Esophagus muscularis mucosa (tissue), 4 donors: ENCODE measurements at regions not wholly inside any gene's neighbourhood (a gene's known extent, or its start where the extent isn't known, plus 50 kb on each side); places are given as distances from the start of the nearest gene placed in this dataset.

Experiments
- DNase-seq: peaks from one replicate; pipeline ENCODE4 v3.0.0-alpha.2; 2017; ENCODE audit errors: extremely low spot score
- H3K27ac ChIP-seq, 4 donors: fragments of 200-600 bp; sonication (generic); replicated peaks in 1 of 4; 1 replicate in 3 of 4; 2 replicates in 1 of 4; pipeline ENCODE4 v1.5.1; 2016 to 2019; ENCODE audit warnings: mild to moderate bottlenecking in 1 of 4
- H3K27me3 ChIP-seq, 4 donors: fragments of 200-600 bp; sonication (generic); one replicate each; pipeline versions ENCODE4 v1.5.1 to v1.6.0; 2016 to 2019
- H3K36me3 ChIP-seq, 4 donors: fragments of 200-600 bp; sonication (generic); one replicate each; pipeline ENCODE4 v1.5.1; 2016 to 2019
- H3K4me1 ChIP-seq, 4 donors: fragments of 200-600 bp; sonication (generic); one replicate each; pipeline ENCODE4 v1.5.1; 2016 to 2019
- H3K4me3 ChIP-seq, 4 donors: fragments of 200-600 bp; sonication (generic); 1 replicate in 2 of 4; 2 replicates in 2 of 4; pipeline ENCODE4 v1.5.1; 2016 to 2019; ENCODE audit warnings: mild to moderate bottlenecking in 4 of 4, moderate library complexity in 1 of 4
- H3K9me3 ChIP-seq, 4 donors: fragments of 200-600 bp; sonication (generic); 1 replicate in 3 of 4; 2 replicates in 1 of 4; pipeline ENCODE4 v1.5.1; 2016 to 2019
- EP300 ChIP-seq: sonication (generic); formaldehyde crosslinking; IDR thresholded peaks from one replicate; pipeline ENCODE4 v1.6.1; 2017; ENCODE audit warnings: antibody characterized with exemption
- POLR2A ChIP-seq: fragments of 450-650 bp; IDR thresholded peaks from one replicate; pipeline ENCODE4 v1.6.1; 2017; ENCODE audit warnings: antibody characterized with exemption, moderate library complexity, mild to moderate bottlenecking, low read depth
- POLR2AphosphoS5 ChIP-seq, 2 donors: sonication (generic); formaldehyde crosslinking; IDR thresholded peaks; one replicate each; pipeline ENCODE4 v1.6.1; 2017; ENCODE audit warnings: antibody characterized with exemption in 2 of 2
- whole genome bisulfite sequencing: methylation state at CpG from one replicate; pipeline ENCODE4 v1.1.5; 2018; 5-methylcytosine and 5-hydroxymethylcytosine counted together
- intact Hi-C: fragments of 100-400 bp; cut with DNase I; formaldehyde crosslinking; loops from one replicate; pipeline ENCODE4 v1.15.1; 2023
- TF ChIP-seq, protein P1 (sequence below), 3 experiments: fragments of 200-600 bp in 2 of 3; fragments of 450-650 bp in 1 of 3; sonication (generic) in 2 of 3; IDR thresholded peaks; one replicate each; pipeline ENCODE4 v1.5.1; 2017 to 2019; ENCODE audit warnings: antibody characterized with exemption in 3 of 3, mild to moderate bottlenecking in 2 of 3, moderate library complexity in 1 of 3

DNA sequence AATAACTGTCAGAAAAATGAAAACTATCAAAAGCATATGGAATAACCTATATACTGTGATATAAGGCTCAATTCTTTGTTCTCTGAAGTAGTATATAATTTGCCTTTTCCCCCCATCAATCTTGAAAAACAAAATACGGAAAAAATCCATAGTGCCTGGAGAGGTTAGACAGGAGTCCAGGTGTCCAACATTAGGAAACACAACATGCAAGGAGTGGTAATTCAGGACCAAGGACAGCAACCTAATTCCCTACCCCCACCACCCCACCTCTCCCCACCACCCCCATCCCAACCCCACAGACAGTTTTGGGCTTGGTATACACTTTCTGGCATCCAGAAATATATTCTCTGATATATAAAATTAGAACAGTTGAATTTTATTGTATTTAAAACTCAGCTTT, 55.1 kb upstream of the SLC25A26 start:
- intact Hi-C loops = no loop called here
- 53% methylated on average over 1 of the region's 1 CpG for WGBS
- Histone ChIP-seq H3K36me3 (no peaks in the 10 kb centered on the region), H3K27me3 (peaks cover 0 to 11% (median 0%) of the 10 kb centered on the region in 4 donors), H3K4me3 (no peak overlapping the region), H3K9me3 (peaks cover 0 to 5% (median 0%) of the 10 kb centered on the region in 4 donors), H3K4me1 (no peaks in the 10 kb centered on the region), H3K27ac (no peak overlapping the region)
- no peak for DNase-seq
- TF ChIP-seq POLR2AphosphoS5 (IDR thresholded peaks at IDR 0.05) (no peak), POLR2A (no peak), EP300 (no peak)
- TF ChIP-seq, protein P1, sequence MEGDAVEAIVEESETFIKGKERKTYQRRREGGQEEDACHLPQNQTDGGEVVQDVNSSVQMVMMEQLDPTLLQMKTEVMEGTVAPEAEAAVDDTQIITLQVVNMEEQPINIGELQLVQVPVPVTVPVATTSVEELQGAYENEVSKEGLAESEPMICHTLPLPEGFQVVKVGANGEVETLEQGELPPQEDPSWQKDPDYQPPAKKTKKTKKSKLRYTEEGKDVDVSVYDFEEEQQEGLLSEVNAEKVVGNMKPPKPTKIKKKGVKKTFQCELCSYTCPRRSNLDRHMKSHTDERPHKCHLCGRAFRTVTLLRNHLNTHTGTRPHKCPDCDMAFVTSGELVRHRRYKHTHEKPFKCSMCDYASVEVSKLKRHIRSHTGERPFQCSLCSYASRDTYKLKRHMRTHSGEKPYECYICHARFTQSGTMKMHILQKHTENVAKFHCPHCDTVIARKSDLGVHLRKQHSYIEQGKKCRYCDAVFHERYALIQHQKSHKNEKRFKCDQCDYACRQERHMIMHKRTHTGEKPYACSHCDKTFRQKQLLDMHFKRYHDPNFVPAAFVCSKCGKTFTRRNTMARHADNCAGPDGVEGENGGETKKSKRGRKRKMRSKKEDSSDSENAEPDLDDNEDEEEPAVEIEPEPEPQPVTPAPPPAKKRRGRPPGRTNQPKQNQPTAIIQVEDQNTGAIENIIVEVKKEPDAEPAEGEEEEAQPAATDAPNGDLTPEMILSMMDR (IDR thresholded peaks at IDR 0.05) = no peak

DNA sequence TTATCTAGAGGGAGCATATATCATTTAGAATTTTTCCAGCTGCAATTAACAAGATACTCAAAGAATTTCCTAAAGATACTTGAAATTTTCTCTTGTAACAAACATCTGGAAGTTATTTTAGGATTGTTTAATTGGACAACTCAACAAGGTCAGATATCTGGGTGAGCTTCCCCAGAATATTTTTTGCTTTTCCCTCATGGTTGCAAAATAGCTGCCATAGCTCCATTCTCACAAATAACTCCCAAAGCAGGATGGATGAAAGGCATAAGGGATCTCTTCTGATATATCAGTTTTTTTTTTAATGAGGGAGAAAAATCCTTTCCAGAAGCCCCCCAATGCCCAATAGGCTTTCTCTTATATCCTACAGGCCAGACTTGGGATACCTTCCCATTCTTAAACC, 56.6 kb upstream of the SLC25A26 start:
- Histone ChIP-seq H3K4me1 (no peaks in the 10 kb centered on the region), H3K27ac (no peak overlapping the region), H3K4me3 (no peak overlapping the region), H3K9me3 (peaks cover 0 to 5% (median 0%) of the 10 kb centered on the region in 4 donors), H3K27me3 (peaks cover 0 to 11% (median 0%) of the 10 kb centered on the region in 4 donors), H3K36me3 (no peaks in the 10 kb centered on the region)
- no peak for DNase-seq
- intact Hi-C loops = no loop called here
- TF ChIP-seq, protein P1 (IDR thresholded peaks at IDR 0.05) = no peak
- TF ChIP-seq EP300 (no peak), POLR2A (no peak), POLR2AphosphoS5 (IDR thresholded peaks at IDR 0.05) (no peak)

DNA sequence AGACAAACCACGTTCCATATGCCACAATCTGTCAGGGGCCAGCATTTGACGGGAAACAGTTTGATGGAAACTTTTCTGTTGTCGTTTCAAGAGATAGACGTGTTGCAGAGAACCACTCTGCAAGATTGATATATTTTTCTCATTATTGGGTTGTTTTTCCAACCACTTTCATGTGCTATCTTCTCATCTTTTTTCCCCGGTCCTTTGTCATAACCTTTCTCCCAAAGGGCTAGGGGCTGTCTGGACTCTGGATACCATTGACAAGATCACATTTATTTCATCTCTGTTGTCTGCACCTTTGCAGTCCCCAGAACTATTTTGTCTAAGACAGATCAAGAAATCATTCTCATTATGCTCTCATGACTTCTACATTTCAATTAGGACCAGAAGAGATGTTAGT, 57.6 kb upstream of the SLC25A26 start:
- Histone ChIP-seq H3K4me3 (no peak overlapping the region), H3K27me3 (peaks cover 0 to 11% (median 0%) of the 10 kb centered on the region in 4 donors), H3K27ac (no peak overlapping the region), H3K9me3 (peaks cover 0 to 5% (median 0%) of the 10 kb centered on the region in 4 donors), H3K36me3 (no peaks in the 10 kb centered on the region), H3K4me1 (no peaks in the 10 kb centered on the region)
- no peak for DNase-seq
- TF ChIP-seq, protein P1 (IDR thresholded peaks at IDR 0.05) = no peak
- no peak for TF ChIP-seq POLR2AphosphoS5 (IDR thresholded peaks at IDR 0.05)
- TF ChIP-seq EP300 = no peak
- TF ChIP-seq POLR2A = no peak
- intact Hi-C loops = no loop called here
- WGBS = 82% methylated on average over 5 of the region's 5 CpGs

DNA sequence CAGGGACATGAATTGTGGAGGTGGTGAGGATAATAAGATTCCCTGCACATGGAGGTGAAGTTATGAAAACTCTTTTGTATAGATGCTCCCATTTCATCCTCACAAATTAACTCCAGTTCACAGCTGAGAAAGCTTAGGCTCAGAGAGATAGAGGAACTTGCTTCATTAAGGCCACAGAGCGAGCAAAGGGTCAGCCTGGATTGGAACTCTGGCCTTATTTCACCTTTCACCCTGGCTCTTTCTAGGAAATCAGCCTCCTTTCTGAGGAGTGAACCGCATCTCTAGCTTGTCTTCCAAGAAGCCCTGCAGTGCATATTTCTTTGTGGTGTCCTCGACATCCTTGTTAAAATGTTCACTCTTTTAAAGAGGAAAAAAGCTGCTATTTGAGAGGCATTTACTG, 58.0 kb upstream of the SLC25A26 start:
- no peak for TF ChIP-seq EP300
- TF ChIP-seq POLR2AphosphoS5 (IDR thresholded peaks at IDR 0.05) = no peak
- TF ChIP-seq, protein P1 (IDR thresholded peaks at IDR 0.05) = no peak
- TF ChIP-seq POLR2A = no peak
- 87% methylated on average over 3 of the region's 3 CpGs for WGBS
- DNase-seq = no peak

DNA sequence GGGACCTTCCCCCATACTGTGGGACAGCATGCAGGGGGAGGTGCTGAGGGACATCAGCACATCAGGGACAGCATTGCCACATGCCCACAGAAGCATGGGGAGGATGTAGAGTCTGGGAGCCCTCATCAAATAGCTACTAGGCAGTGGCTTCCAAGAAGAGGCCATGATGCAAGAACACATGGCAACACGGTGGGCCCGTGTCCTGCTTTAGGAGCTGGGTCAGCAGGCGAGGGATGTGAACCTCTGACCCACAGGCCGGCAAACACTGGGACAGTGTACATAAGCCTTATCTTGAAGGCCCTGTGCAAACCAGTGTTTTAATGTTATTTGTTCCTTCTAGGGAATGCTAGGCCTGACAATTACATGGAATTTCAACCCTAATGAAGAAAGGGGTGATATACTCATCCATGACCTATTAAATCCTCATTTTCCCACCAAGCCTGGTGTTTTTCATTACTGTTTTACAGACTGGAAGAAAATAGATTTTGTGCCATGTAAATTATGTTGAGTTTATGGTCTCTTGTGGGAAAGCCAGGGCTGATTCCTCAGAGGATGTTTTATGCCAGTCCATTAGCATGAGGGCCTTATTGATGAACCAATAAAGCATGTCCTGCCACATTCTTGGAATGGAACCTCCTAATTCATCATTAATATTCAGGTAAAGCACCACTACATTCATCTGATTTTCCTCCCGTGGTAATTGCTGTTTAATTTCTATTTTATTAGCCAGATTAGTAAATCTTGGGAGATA, 61.7 kb upstream of the SLC25A26 start:
- intact Hi-C loops = no loop called here
- Histone ChIP-seq H3K4me3 (no peak overlapping the region), H3K27ac (no peak overlapping the region), H3K9me3 (peaks cover 0 to 1% (median 0%) of the 10 kb centered on the region in 4 donors), H3K27me3 (peaks cover 0 to under 1% (median 0%) of the 10 kb centered on the region in 4 donors), H3K4me1 (peaks cover 7 to 8% (median 7%) of the 10 kb centered on the region in 4 donors), H3K36me3 (no peaks in the 10 kb centered on the region)
- DNase-seq = no peak
- TF ChIP-seq EP300 (no peak), POLR2AphosphoS5 (IDR thresholded peaks at IDR 0.05) (no peak), POLR2A (no peak)
- TF ChIP-seq, protein P1 (IDR thresholded peaks at IDR 0.05) = no peak
- WGBS = 89% methylated on average over 5 of the region's 5 CpGs

More for the DNA sequence above, 58.0 kb upstream of the SLC25A26 start:
- no peak overlapping the region for H3K27ac ChIP-seq
- H3K4me3 ChIP-seq = no peak overlapping the region
- H3K9me3 ChIP-seq = peaks cover 0 to 5% (median 0%) of the 10 kb centered on the region in 4 donors
- peaks cover 0 to 11% (median 0%) of the 10 kb centered on the region in 4 donors for H3K27me3 ChIP-seq
- no peaks in the 10 kb centered on the region for H3K36me3 ChIP-seq
- H3K4me1 ChIP-seq = no peaks in the 10 kb centered on the region
- intact Hi-C loops = no loop called here
